Naive B cell (primary cell): ENCODE measurements at regions not wholly inside any gene's neighbourhood (a gene's known extent, or its start where the extent isn't known, plus 50 kb on each side); places are given as distances from the start of the nearest gene placed in this dataset.

ENCODE experiments used
- ATAC-seq, 2 donors: fragments of 150-1000 bp; cut with Tn5 transposase; 2 replicates each; pipeline ENCODE4 v1.10.0; 2021; ENCODE audit warnings: low read depth in 2 of 2, mild to moderate bottlenecking in 2 of 2, moderate library complexity in 2 of 2
- DNase-seq: peaks from one replicate; pipeline ENCODE4 v3.0.0; 2022
- H3K27ac Mint-ChIP-seq, 6 donors: one replicate each; pipeline ENCODE4 v1.8.0; 2020 to 2022; ENCODE audit warnings: mild to moderate bottlenecking in 6 of 6, mixed read lengths in 6 of 6, moderate library complexity in 5 of 6, inconsistent platforms in 2 of 6
- H3K27me3 Mint-ChIP-seq, 3 donors: one replicate each; pipeline ENCODE4 v1.8.0; 2021 to 2022; ENCODE audit warnings: mixed read lengths in 3 of 3, mild to moderate bottlenecking in 1 of 3
- H3K36me3 Mint-ChIP-seq, 2 donors: one replicate each; pipeline ENCODE4 v1.8.0; 2020 to 2022; ENCODE audit warnings: mixed read lengths in 2 of 2, inconsistent platforms in 1 of 2, mild to moderate bottlenecking in 1 of 2
- H3K4me1 Mint-ChIP-seq, 3 donors: one replicate each; pipeline ENCODE4 v1.8.0; 2020 to 2022; ENCODE audit warnings: mixed read lengths in 3 of 3, inconsistent platforms in 1 of 3, mild to moderate bottlenecking in 1 of 3, moderate library complexity in 1 of 3
- H3K4me3 Mint-ChIP-seq, 8 donors: one replicate each; pipeline ENCODE4 v1.8.0; 2020 to 2022; ENCODE audit warnings: mild to moderate bottlenecking in 8 of 8, mixed read lengths in 8 of 8, moderate library complexity in 8 of 8, inconsistent platforms in 2 of 8
- H3K9me3 Mint-ChIP-seq, 7 donors: one replicate each; pipeline ENCODE4 v1.8.0; 2020 to 2022; ENCODE audit warnings: mixed read lengths in 7 of 7, mild to moderate bottlenecking in 5 of 7, inconsistent platforms in 2 of 7, moderate library complexity in 1 of 7

DNA sequence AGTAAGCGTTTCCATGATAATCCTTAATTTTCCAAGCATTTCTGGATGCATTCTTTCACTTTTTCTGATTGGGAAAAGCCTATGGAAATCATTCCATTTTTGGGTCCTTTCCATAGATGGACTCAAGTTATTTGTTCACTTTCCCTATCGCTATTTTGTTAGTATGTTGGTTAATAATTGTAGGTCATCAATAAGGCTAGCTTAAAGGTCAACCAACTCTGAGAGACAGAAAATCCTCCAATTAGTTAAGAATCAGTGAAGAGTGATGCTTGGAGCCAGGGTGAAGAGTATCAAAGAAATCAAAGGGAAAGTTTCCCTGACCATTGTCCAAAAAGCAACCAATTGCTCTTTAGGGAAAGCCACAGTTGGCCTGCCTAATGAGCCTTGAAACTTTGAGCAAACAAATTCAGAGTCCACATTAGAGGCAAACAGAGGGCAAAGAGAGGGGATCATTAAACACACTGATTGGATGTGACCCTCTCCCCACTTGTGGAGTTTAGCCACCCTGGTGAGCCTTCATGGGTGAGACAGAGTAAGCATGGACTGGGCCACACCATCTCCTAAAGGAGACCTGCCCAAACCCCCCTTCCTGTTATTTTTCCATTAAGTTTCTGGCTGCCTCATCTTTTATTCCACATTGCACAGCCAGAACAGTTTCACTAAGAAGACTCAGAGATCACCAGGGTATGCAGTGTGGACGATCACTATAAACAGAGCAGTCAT, 133.4 kb upstream of the DYNLRB2 start:
- Mint-ChIP-seq H3K27me3 (peaks cover 8 to 53% (median 31%) of the 10 kb centered on the region in 3 donors), H3K36me3 (no peaks in the 10 kb centered on the region), H3K9me3 (peaks cover 0 to 4% (median 0%) of the 10 kb centered on the region in 7 donors), H3K4me3 (no peak overlapping the region), H3K27ac (no peak overlapping the region), H3K4me1 (no peaks in the 10 kb centered on the region)
- DNase-seq (no peak), ATAC-seq (no peak)

DNA sequence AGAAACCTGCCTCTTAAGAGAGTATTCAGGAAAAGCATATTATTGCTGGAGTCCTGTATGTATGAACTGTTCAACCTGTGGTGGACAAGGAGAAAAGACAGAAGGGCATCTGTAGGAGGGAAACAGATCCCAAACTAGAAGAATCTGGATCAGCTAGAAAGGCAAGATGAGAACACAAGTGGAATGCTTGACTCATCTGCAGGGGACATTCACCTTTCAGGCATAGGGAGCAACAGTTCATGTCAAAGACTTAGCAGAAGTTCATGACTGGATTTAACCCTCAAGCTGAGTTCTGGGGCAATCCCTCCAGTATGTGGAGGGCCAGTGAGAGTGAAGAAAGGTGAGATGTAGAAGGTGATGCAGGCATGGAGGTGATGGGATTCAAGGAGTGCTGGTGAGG, 135.9 kb upstream of the DYNLRB2 start:
- Mint-ChIP-seq H3K9me3 (peaks cover 0 to 4% (median 0%) of the 10 kb centered on the region in 7 donors), H3K27me3 (peaks cover 10 to 53% (median 31%) of the 10 kb centered on the region in 3 donors), H3K4me3 (no peak overlapping the region), H3K27ac (no peak overlapping the region), H3K4me1 (no peaks in the 10 kb centered on the region), H3K36me3 (no peaks in the 10 kb centered on the region)
- DNase-seq: no peak
- ATAC-seq: no peak

DNA sequence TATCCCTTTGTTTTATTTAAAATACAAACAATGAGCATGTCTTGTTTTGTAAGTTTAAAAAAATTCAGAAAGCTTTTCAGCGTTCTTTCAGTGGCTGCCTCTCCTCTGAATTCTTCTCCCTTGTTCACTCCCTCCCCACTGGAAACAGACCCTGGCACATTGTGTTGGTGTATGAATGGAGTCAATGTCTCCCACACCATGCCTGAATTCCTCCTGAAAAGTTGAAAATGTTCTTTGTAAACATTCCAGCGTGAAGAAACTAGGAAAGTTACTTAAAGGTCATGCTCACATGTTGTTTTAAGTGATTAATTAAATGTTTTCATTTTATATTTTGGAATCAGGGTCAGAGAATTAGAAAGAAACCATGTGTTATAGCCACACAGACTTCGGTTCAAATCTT, 136.9 kb upstream of the DYNLRB2 start:
- H3K36me3 Mint-ChIP-seq: no peaks in the 10 kb centered on the region
- H3K27ac Mint-ChIP-seq: no peak overlapping the region
- H3K4me1 Mint-ChIP-seq: no peaks in the 10 kb centered on the region
- H3K27me3 Mint-ChIP-seq: peaks cover 10 to 53% (median 31%) of the 10 kb centered on the region in 3 donors
- peaks cover 0 to 4% (median 0%) of the 10 kb centered on the region in 7 donors for H3K9me3 Mint-ChIP-seq
- no peak overlapping the region for H3K4me3 Mint-ChIP-seq
- DNase-seq: no peak
- ATAC-seq: no peak

DNA sequence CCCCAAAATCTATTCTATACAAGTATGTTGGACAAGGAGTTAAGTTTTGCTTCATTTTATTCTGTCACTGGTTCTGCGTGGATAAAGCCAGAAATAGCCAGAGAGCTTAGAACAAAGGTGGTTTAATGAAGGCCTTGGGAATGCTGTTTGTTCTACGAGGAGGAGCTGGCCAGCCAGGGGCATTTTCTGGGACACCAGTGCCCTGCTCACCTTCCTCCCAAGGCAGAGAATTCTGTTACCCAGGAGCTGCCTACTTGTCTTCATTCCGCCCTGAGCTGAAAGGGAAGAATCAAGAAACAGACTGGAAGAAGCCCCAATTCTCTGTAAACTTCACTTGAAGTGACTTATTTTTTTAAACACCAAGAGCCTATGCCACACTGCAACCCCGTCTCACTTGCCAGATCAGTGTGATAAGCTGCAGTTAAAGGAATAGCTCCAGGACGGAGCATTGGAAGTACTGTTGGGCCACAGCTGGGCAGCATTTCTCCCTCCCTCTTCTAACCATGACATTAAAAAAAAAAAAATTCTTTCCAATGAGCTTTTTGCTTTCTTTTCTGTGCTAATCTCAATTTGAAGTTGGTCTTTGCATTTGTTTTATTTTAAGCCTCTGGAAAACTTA, 149.8 kb upstream of the DYNLRB2 start:
- no peak for DNase-seq
- Mint-ChIP-seq H3K4me3 (peak overlapping the region in 1 of 8 donors; percentile 42), H3K4me1 (no peaks in the 10 kb centered on the region), H3K9me3 (peaks cover 0 to 11% (median 4%) of the 10 kb centered on the region in 7 donors), H3K27me3 (peaks cover 12 to 27% (median 18%) of the 10 kb centered on the region in 3 donors), H3K36me3 (no peaks in the 10 kb centered on the region), H3K27ac (no peak overlapping the region)
- ATAC-seq: no peak

DNA sequence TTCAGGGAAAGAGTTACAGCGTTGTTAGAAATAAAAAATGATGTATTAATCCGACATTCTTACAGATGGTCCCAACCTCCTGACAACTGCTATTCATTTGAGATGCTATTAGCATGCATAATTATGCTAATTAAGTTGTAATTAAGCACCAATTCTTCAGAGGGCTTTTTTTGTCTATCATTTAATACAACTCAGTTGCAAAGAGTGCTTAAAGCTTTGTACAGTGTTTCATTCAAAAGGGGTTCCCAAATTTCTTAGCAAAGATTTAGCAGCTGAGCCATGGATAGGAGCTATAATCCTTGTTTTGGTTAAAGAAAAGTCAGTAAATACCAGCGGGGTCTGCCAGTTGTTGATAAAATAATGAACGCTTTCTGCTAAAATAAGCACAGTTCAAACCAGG, 150.7 kb upstream of the DYNLRB2 start:
- DNase-seq: no peak
- Mint-ChIP-seq H3K36me3 (no peaks in the 10 kb centered on the region), H3K4me1 (no peaks in the 10 kb centered on the region), H3K9me3 (peaks cover 0 to 7% (median 3%) of the 10 kb centered on the region in 7 donors), H3K4me3 (no peak overlapping the region), H3K27me3 (peaks cover 15 to 35% (median 24%) of the 10 kb centered on the region in 3 donors), H3K27ac (no peak overlapping the region)
- no peak for ATAC-seq

DNA sequence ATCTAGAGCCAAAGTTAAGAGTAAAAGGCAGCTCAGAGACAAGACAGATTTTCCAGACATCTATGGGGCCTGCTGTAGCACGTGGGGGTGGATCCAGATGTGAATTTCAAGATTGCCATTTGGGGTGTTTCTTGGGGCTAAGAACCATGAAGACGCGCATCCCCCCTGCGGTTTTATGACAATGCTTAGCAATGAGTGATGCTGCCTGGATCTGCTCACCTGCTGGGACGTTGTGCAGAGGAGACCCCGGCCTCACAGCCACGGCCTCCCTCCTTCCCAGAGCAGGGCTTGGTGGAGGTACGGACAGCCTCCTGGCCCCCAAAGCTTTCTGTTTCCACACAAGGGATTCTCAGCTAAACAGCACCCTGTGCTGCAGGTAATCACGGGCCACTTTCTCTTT, 151.5 kb upstream of the DYNLRB2 start:
- H3K9me3 Mint-ChIP-seq: peaks cover 0 to 7% (median 3%) of the 10 kb centered on the region in 7 donors
- DNase-seq: no peak
- peaks cover 15 to 39% (median 28%) of the 10 kb centered on the region in 3 donors for H3K27me3 Mint-ChIP-seq
- H3K4me1 Mint-ChIP-seq: no peaks in the 10 kb centered on the region
- no peak overlapping the region for H3K27ac Mint-ChIP-seq
- no peaks in the 10 kb centered on the region for H3K36me3 Mint-ChIP-seq
- no peak overlapping the region for H3K4me3 Mint-ChIP-seq
- no peak for ATAC-seq

DNA sequence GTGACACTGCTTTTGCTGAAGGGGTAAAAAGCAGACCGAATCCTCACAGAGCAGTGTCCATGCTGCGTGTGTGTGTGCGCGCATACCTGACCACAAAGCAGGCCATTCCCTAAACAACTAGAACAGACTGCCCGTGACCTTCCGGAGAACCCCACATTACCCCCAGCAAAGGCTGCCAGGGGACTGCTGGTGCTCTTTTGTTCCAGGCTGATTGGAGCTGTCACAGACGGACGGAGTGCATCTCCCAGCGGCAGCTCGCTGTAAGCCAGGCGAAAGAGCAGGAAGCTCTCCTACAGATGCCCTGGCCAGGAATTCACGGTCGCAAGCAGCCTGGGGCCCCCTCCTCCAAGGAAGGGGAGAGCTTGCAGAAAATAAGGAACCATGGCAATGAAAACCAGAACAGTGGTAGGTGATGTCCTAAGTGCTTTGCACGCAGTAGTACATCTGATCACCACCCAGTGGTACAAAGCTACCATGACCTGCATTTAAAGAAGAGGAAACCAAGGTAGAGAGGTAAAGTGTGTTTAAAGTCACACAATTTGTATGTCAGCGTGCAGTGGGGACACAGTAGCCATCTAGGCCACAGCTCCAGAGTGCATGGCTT, 153.4 kb upstream of the DYNLRB2 start:
- Mint-ChIP-seq H3K27ac (no peak overlapping the region), H3K4me3 (no peak overlapping the region), H3K36me3 (no peaks in the 10 kb centered on the region), H3K27me3 (peaks cover 21 to 43% (median 35%) of the 10 kb centered on the region in 3 donors), H3K4me1 (no peaks in the 10 kb centered on the region), H3K9me3 (peaks cover 0 to 2% (median 0%) of the 10 kb centered on the region in 7 donors)
- DNase-seq (no peak), ATAC-seq (no peak)

DNA sequence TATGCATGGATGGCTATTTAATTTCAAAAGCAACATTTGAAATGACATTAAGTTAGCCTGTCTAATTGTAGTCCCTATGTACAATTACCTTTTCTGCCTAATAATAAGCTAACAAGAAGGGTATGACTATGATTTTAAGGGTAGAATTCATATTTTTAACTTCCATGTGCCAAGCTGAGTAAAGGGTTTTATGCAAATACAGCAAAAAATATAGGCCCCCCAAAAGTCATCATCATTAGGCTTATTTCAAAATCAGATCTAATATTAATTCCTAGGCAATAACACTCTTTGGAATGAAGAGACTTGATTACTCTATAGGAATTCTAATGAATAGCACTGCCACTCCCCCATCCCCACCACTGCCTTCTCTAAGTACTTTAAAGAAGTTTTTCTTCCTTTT, 155.9 kb upstream of the DYNLRB2 start:
- H3K9me3 Mint-ChIP-seq: peaks cover 0 to 3% (median 0%) of the 10 kb centered on the region in 7 donors
- peaks cover 25 to 44% (median 33%) of the 10 kb centered on the region in 3 donors for H3K27me3 Mint-ChIP-seq
- ATAC-seq: no peak
- no peaks in the 10 kb centered on the region for H3K36me3 Mint-ChIP-seq
- no peak for DNase-seq
- no peak overlapping the region for H3K4me3 Mint-ChIP-seq
- no peaks in the 10 kb centered on the region for H3K4me1 Mint-ChIP-seq
- H3K27ac Mint-ChIP-seq: no peak overlapping the region

DNA sequence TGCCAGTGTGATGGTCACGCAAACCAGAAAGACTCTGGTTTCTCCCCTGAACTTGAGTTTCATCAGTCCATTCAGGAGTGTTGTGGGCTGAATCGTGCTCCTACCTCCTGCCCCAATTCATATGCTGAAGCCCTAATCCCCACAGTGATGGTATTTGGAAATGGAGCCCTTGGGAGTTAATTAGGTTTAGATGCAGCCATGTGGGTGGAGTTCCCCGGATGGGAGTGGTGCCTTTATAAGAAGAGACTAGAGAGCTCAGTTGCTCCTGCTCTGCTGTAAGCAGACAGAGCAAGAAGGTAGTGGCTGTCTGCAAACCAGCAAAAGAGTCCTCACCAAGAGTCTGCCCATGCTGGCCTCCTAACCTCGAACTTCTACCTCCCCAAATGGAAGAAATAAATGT, 160.3 kb upstream of the DYNLRB2 start:
- H3K4me1 Mint-ChIP-seq: no peaks in the 10 kb centered on the region
- peaks cover 0 to 3% (median 0%) of the 10 kb centered on the region in 7 donors for H3K9me3 Mint-ChIP-seq
- no peak overlapping the region for H3K4me3 Mint-ChIP-seq
- H3K27ac Mint-ChIP-seq: no peak overlapping the region
- H3K27me3 Mint-ChIP-seq: peaks cover 12 to 24% (median 14%) of the 10 kb centered on the region in 3 donors
- ATAC-seq (no peak), DNase-seq (no peak)
- no peaks in the 10 kb centered on the region for H3K36me3 Mint-ChIP-seq

DNA sequence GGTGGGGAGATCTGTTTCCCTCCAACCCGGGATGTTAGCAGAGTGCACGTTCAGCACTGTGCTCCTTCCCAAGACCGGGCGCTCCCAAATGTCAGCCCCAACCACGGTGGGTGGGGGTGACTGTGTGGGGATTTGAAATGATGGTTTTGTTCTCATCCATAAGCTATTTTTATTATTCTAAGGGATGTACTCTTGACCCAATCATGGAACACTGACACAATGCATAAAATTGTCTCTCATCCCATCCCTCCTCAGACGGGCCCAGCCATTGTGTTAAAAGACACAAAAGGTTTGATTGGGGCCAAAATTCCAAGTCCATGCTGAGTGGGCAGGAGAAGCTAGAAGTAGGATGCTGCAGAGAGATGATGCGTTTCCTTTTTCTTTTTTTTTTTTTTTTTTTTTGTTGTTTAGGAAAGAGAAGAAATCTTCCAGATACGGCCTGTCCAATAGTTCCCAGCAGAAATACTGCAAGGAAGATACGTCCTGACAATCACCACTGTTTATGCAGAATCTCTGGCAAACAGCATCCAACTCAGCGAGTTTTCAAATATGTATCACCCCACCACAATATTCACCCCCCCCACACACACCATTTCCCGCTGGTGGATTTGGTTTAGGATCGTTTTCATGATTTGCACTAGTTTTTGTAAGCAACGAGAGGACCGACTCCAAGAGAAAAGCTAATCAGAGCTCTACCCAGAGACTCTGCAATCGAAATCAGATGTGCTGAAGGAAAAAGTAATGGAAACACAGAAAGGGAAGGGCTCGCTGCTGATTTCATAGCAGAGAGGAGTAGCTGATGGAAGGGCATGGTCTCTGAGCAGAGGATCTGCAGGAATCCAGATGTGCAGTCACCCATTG, 163.5 kb upstream of the DYNLRB2 start:
- no peak for DNase-seq
- Mint-ChIP-seq H3K9me3 (peaks cover 0 to 10% (median 5%) of the 10 kb centered on the region in 7 donors), H3K36me3 (no peaks in the 10 kb centered on the region), H3K27ac (no peak overlapping the region), H3K4me1 (no peaks in the 10 kb centered on the region), H3K4me3 (peak overlapping the region in 1 of 8 donors; percentile 21), H3K27me3 (peaks cover 0 to 9% (median 9%) of the 10 kb centered on the region in 3 donors)
- ATAC-seq: no peak

DNA sequence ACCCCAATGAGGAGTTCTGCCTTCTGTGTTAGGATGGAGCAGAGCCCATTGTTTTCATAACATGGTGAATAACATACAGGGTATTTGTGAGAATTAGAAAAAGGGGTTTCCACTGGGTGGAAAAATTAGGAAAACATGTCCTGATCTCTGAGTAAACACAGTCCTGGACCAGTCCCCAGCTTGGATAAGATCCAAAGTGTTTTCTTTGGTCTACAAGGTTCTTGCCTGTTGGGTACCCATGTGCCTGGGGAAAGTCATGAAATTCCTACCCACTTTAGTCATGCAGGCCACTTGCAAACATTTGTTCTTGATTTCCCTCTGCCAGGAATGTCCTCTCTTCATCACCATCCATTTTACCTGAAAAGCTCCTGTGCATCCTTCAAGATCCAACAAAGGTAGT, 164.8 kb upstream of the DYNLRB2 start:
- H3K4me1 Mint-ChIP-seq: no peaks in the 10 kb centered on the region
- H3K36me3 Mint-ChIP-seq: no peaks in the 10 kb centered on the region
- ATAC-seq (no peak), DNase-seq (no peak)
- peaks cover 0 to 2% (median under 1%) of the 10 kb centered on the region in 3 donors for H3K27me3 Mint-ChIP-seq
- H3K9me3 Mint-ChIP-seq: peaks cover 0 to 21% (median 5%) of the 10 kb centered on the region in 7 donors
- no peak overlapping the region for H3K27ac Mint-ChIP-seq
- H3K4me3 Mint-ChIP-seq: no peak overlapping the region

DNA sequence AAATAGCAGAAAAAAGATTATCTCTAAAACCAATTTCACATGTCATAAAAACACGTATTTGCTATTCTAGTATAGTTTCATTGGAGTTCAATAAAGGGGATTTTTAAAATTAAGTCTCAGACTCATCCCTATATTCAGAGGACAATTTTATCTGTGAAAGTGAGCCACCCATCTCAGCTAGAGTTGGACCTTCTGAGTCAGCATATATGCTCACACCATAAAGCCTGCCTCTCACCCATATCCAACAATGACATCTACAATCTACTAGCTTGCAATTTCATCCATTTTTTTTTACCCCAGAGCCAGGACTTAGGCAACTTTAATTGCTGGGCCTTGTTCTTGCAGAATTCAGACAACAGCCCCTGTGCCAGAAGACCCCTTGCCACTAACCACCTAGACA, 165.3 kb upstream of the DYNLRB2 start:
- DNase-seq (no peak), ATAC-seq (no peak)
- Mint-ChIP-seq H3K27ac (no peak overlapping the region), H3K4me3 (no peak overlapping the region), H3K9me3 (peaks cover 0 to 21% (median 5%) of the 10 kb centered on the region in 7 donors), H3K27me3 (no peaks in the 10 kb centered on the region), H3K4me1 (no peaks in the 10 kb centered on the region), H3K36me3 (no peaks in the 10 kb centered on the region)

DNA sequence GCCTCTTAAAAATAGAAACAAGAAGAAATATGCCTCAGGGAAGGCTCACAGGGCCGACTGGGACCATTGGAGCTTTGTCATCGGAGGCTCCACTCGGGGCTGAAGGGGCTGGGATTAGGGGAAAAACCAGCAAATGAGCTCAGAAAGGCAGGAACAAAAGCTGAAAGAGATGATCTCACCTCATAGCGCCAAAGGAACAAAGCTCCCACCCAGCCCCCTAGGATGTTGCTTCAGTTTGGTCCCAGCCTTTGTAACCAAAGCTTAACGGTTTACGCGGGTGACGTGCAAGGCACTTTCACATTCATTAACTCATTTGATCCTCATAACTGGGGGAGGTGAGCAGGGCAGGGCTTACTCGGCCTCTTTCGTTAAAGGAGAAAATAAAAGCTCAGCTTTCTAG, 168.5 kb upstream of the DYNLRB2 start:
- H3K4me3 Mint-ChIP-seq: peak overlapping the region in 1 of 8 donors; percentile 25
- no peak overlapping the region for H3K27ac Mint-ChIP-seq
- H3K9me3 Mint-ChIP-seq: peaks cover 0 to 21% (median 5%) of the 10 kb centered on the region in 7 donors
- H3K4me1 Mint-ChIP-seq: no peaks in the 10 kb centered on the region
- DNase-seq: no peak
- no peaks in the 10 kb centered on the region for H3K27me3 Mint-ChIP-seq
- no peak for ATAC-seq
- H3K36me3 Mint-ChIP-seq: no peaks in the 10 kb centered on the region
